GM20000 (cell line): ENCODE measurements at regions not wholly inside any gene's neighbourhood (a gene's known extent, or its start where the extent isn't known, plus 50 kb on each side); places are given as distances from the start of the nearest gene placed in this dataset.

ENCODE experiments used
- DNase-seq: peaks from one replicate; pipeline ENCODE4 v3.0.0; 2012; ENCODE audit warnings: low spot score
- TF ChIP-seq, protein P1 (sequence below): IDR thresholded peaks from 2 replicates; pipeline ENCODE4 v1.5.1; 2012; ENCODE audit warnings: mild to moderate bottlenecking, control low read depth; ENCODE audit errors: extremely low read depth, missing control alignments

DNA sequence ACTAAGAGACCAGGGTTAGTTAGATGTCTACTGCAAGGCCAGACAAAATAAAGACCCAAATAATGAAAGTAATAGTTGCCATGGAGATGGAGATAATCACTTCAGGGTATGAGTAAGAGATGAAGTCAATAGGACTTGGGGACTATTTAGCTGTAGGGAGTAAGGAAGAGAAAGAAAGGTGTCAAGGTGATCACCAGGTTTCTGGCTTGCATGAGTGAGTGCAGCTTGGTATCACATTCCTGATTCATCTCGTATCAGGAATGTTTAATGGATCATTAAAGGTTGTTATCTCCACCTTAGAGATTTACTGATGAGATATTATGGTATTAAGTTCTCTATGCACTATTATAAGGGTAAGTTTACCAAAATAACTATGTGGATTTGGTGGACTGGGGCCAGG is 357.4 kb upstream of the ATP11B start:
- no peak for DNase-seq
- TF ChIP-seq, protein P1, sequence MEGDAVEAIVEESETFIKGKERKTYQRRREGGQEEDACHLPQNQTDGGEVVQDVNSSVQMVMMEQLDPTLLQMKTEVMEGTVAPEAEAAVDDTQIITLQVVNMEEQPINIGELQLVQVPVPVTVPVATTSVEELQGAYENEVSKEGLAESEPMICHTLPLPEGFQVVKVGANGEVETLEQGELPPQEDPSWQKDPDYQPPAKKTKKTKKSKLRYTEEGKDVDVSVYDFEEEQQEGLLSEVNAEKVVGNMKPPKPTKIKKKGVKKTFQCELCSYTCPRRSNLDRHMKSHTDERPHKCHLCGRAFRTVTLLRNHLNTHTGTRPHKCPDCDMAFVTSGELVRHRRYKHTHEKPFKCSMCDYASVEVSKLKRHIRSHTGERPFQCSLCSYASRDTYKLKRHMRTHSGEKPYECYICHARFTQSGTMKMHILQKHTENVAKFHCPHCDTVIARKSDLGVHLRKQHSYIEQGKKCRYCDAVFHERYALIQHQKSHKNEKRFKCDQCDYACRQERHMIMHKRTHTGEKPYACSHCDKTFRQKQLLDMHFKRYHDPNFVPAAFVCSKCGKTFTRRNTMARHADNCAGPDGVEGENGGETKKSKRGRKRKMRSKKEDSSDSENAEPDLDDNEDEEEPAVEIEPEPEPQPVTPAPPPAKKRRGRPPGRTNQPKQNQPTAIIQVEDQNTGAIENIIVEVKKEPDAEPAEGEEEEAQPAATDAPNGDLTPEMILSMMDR, result no peak

DNA sequence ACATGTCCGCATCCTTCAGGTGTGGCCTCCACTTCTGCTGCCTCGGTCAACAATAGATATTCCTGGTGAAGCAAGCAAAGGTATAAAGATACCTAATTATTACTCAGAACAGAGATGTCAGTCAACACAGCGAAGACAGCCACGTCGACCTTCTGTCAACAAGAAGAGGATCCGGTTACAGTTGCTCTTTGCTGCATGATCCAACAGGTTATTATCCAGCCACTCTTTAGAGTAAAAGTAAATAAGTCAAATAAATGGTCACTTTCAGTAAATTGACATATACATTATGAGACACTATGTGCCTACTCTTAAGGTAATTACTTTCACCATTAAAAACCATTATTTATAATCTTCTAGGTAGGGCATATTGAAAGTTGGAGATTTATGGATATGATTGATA is 356.8 kb upstream of the ATP11B start:
- no peak for DNase-seq
- TF ChIP-seq, protein P1, result no peak

DNA sequence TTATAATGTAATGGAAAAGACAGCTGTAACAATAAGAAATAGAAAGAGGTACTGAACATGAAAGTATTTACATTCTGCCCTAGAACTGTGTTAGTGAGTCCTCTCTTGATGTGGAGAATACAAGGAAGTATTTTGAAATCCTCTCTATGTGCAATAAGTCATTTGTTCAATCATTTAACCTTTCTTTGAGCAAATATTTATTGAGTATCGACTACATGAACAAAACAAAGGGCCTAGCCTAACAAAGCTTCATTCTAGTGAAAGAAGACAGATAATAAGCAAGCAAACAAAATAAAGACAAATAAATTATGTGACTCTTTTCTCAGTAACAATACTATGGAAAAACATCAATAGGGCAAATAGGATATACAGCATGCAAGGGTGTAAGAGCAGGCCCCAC is 354.9 kb upstream of the ATP11B start:
- no peak for DNase-seq
- TF ChIP-seq, protein P1, result no peak

DNA sequence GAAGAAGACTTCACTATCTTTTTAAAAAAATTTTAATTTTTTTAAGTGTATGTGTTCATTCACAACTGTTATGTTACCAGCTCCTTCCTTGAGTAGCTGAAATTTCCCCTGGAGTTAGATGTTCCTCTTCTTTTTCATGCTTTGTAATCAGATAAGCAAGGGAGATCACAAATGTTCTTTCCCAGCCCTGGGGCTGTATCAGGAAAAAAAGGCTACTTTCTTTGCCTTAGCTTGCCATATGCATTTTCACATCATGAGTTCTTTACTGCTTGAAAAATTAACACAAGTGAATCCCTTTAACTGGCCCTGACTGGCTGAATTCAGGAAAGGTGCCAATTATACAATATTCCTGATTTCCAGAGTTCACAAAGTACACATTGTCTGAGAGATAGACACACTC is 353.2 kb upstream of the ATP11B start:
- TF ChIP-seq, protein P1, result no peak
- DNase-seq, result no peak

DNA sequence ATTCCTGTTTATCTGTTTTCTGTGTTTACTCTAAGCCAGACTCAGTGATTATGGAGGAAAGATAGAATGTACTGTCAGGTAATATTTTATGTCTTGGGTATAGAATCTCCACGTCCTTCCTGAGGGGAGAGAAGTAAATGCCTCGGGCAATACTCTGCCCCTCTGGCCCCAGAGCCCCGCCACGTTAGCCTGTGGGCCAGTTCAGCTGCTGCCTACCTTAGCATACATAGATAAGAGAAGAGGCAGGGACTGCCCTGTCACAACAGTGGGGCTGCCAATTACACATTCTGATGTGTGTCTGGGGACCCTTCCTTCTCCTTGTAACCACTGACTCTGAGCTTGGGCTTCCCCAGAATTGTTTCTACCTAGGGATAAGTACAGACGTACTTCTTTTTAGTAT is 347.7 kb upstream of the ATP11B start:
- no peak for DNase-seq
- TF ChIP-seq, protein P1, result no peak

DNA sequence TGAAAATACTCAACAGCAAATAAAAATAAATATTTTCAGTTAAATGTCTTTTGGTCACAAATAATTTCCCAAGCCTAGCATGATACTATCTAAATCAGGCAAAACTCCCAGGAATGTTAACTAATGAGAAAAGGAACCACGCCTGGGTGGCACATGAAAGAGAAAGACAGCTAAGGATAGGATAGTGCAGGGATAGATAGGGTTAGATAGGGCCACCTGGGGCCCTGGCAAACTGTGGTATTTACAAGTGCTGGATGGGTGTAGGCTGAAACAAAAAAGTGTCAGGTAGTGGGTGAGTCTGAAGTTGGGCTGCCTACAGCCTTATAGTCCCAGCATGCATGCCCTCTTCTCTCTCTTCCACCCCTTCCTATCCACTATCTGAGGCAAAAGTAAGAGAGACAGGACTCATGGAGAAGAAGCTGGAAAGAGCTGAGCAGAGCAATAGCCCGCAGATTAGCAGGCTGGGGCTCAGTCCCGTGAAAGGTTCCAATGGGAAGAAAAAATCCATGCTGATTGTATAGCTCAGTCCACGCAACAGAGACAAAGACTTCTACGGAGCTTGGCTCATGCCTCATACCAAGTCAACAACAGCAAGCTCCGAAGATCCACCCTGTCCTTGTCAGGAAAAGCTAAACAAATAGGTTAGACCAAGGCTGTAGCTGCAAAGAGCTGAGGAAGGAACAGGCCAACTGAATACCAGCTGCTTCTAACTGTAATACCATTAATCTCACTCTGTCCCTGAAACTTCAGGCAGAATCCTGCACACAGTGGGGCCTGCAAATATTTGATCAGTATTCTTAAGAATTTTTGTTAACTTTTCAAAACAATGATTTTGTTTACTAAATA is 342.1 kb upstream of the ATP11B start:
- TF ChIP-seq, protein P1, result no peak
- no peak for DNase-seq

DNA sequence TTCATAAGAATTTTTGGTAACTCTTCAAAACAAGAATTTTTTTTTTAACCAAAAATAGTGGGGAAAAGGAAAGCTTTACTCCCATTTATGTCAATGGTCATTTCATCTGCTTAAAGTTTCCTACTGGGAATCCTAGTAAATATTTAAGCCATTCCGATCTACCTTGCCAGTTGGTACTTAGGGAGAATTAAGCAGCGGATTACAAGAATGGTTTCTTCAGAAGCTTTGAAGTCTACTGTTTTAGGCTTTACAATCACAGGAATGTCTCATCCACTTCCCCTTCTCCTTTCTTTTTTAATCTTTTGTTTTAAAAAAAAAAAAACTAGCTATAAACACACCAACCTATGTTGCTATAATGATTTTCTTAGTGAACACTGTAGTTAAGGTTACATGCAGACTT is 341.4 kb upstream of the ATP11B start:
- no peak for DNase-seq
- TF ChIP-seq, protein P1, result no peak
